Neural progenitor cell (in vitro differentiated cells): ENCODE measurements at regions not wholly inside any gene's neighbourhood (a gene's known extent, or its start where the extent isn't known, plus 50 kb on each side); places are given as distances from the start of the nearest gene placed in this dataset.

ENCODE experiments used
- CTCF ChIP-seq: fragments of 200-600 bp; sonication (generic); IDR thresholded peaks from 2 replicates; pipeline ENCODE4 v1.5.1; 2017; ENCODE audit warnings: antibody characterized with exemption, mild to moderate bottlenecking
- EZH2 ChIP-seq: fragments of 200-600 bp; sonication (generic); IDR thresholded peaks from 2 replicates; pipeline ENCODE4 v1.6.1; 2017; ENCODE audit warnings: antibody characterized with exemption, mild to moderate bottlenecking, moderate library complexity
- EZH2phosphoT487 ChIP-seq: fragments of 200-600 bp; sonication (generic); IDR thresholded peaks from 2 replicates; pipeline ENCODE4 v1.6.1; 2017; ENCODE audit warnings: antibody characterized with exemption

- TF ChIP-seq CTCF (no peak), EZH2 (no peak), EZH2phosphoT487 (no peak)
Measured at GRCh38 chr10:81042647-81043046, 504.9 kb downstream of the SH2D4B start.
